GM21529 (cell line): ENCODE measurements at regions not wholly inside any gene's neighbourhood (a gene's known extent, or its start where the extent isn't known, plus 50 kb on each side); places are given as distances from the start of the nearest gene placed in this dataset.

Experiments
- ATAC-seq: cut with Tn5 transposase; IDR thresholded peaks from one replicate; pipeline ENCODE4 v1.9.1; 2021; ENCODE audit not compliant: unreplicated experiment

- no peak for ATAC-seq
Observed at GRCh38 chr2:193973781-193974180, 1683.2 kb upstream of the SLC39A10 start.

DNA sequence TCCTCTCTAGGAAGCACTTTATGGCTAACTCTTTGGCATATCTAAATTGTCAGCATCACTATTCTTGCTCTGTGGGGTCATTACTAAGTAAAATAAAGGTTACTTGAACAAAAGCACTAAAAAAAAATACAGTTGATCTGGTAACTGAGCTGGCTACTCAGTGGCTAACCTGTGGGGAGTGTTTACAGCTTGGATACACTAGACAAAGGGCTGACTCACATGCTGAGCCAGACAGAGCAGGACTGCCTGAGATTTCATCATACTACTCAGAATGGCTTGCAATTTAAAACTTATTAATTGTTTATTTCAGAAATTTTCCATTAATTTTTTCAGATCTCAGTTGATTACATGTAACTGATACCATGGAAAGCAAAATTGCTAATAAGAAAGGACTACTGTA lies 1690.4 kb upstream of the SLC39A10 start:
- ATAC-seq, result no peak

GRCh38 chr2:193965263-193965662 lies 1691.8 kb upstream of the SLC39A10 start:
- ATAC-seq, result no peak

GRCh38 chr2:193963472-193964119 lies 1693.4 kb upstream of the SLC39A10 start:
- ATAC-seq, result peak; percentile 80

GRCh38 chr2:193946806-193947205 lies 1710.2 kb upstream of the SLC39A10 start:
- ATAC-seq, result no peak

GRCh38 chr2:193943406-193943960 lies 1713.5 kb upstream of the SLC39A10 start:
- ATAC-seq, result no peak

GRCh38 chr2:193935114-193935513 lies 1721.9 kb upstream of the SLC39A10 start:
- ATAC-seq, result no peak

DNA sequence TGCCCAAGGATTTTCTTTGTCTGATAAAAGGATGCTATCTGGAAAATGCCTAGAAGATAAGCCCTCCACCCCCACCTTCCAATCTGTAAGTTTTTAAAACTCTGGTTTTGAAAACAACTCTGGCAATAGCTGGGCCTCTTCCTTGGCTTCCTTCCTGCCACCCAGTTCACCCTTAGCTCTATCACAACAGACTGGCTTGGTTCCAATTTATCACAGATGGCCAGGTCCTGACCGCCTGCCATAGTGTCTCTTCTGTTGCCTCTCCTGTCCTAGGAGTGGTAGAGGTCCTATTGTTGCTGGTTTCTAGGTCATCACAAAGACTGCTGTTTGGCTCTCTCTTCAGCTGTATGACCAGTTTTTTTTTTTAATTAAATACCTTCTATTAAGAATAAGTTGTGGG lies 1727.9 kb upstream of the SLC39A10 start:
- ATAC-seq, result no peak

DNA sequence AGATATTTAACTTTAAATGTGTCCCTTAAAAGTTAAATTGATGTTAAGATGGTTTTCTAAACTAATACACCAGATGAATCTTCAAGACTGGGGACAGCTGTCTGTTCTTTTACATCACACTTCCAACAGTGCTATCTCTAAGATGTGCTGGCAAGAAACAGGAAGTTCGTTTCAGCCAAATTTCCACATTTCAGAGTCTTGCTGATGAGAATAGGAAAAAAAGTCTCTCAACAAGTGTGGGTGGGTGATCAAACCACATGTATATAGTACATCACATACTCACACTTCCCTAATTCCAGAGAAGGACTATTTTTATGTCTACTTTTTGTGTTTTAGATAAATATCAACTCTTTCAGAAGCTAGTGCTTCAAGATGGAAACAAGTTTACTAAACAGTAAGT lies 1712.8 kb upstream of the TMEFF2 start:
- ATAC-seq, result no peak

DNA sequence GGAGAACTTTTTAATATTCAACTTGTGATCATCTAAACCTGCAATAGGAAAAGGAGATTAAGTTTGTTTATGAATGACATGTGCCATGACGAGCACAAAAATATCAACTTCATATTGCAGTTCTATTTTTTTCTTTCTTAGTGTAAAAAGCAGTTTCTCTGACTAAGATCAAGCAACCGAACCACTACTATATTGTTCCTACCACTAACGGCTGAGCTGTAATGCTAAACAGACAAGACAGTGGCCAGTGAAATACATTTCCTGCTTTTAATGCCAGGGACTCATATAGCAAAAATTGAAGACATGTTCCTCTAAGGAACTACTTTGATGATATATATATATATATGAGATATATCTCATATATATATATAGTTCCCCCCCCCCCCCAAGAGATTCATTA lies 1705.6 kb upstream of the TMEFF2 start:
- no peak for ATAC-seq

- no peak for ATAC-seq
Observed at GRCh38 chr2:193895226-193895625, 1700.5 kb upstream of the TMEFF2 start.

GRCh38 chr2:193894081-193894480 lies 1699.3 kb upstream of the TMEFF2 start:
- peak; percentile 37 for ATAC-seq

DNA sequence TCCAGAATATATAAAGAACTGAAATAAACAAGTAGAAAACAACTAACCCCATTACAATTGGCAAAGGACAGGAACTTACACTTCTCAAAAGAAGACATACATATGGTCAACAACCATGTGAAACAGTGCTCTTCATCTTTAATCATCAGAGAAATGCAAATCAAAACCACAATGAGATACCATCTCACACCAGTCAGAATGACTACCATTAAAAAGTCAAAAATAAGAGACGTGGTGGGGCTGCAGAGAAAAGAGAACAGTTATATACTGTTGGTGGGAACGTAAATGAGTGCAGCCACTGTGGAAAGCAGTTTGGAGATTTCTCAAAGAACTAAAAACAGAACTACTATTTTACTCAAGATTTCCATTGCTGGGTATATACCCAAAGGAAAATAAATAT lies 1696.3 kb upstream of the TMEFF2 start:
- no peak for ATAC-seq

DNA sequence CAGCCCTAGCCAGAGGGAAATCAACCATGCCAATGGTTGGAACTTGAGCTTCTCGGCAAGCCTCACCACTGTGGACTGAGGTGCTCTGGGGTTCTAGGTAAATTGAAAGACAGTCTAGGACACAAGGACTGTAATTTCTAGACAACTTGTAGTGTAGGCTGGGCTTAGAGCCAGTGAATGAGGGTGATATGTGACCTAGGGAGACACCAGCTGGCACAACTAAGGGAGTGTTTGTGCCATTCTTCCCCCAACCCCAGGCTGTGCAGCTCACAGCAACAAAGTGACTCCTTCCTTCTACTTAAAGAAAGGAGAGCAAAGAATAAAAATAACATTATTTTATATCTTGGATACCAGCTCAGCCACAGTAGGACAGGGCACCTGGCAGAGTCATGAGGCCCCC lies 1690.7 kb upstream of the TMEFF2 start:
- no peak for ATAC-seq

DNA sequence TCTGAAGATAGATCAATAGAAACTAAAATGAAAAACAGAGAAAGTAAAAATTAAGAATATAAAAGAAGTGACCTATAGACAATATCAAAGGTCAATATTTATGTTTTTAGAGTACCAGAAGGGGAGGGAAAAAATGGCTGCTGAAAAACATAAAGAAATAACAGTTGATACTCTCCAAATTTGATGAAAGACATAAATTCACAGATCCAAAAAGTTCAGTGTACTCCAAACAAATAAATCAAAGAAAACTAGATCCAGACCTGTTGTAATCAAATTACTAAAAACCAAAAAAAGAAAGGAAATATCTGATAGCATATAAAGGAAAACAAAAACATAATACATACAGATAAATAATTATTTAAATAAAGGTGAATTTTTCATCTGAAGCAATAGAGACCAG lies 1689.1 kb upstream of the TMEFF2 start:
- no peak for ATAC-seq

- ATAC-seq, result no peak
Observed at GRCh38 chr2:193876980-193877379, 1682.2 kb upstream of the TMEFF2 start.

DNA sequence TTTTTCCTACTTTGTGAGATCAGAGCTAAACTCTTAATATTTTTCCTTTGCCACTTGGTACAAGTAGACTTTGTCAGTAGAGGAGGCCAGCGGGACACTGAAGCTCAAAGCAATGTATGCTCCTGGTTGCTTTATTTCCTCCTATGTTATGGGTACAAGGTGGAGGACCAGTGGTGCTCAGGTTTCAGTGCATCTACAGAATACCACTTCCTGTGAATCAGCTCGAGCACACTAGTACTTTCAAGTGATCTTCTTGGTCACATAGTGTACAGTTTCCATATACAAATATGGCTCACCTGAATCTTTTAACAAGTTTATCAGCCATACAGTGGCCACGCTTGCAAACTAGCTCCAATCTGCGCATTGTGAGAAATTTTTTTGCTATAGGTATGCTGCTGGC lies 1674.8 kb upstream of the TMEFF2 start:
- no peak for ATAC-seq

DNA sequence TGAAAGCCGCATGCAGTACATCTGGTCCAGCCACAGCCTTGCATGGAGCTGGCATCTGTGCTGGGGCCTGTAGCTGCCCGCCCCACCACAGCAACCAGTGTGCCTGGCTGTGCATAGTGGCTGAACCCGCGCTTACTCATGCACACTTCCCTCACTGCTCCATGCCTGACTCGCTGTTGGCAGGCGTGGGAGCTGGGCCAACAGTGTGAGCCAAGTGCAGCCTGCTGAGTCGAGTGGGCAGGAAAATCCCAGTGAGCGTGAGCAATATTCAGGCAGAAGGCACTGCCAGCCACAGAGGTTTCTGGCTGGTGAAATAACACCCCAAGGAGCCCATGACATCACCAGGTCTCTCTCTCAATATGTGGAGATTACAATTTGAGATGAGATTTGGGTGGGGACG lies 1674.1 kb upstream of the TMEFF2 start:
- ATAC-seq, result no peak

GRCh38 chr2:193868132-193868531 lies 1673.4 kb upstream of the TMEFF2 start:
- no peak for ATAC-seq

DNA sequence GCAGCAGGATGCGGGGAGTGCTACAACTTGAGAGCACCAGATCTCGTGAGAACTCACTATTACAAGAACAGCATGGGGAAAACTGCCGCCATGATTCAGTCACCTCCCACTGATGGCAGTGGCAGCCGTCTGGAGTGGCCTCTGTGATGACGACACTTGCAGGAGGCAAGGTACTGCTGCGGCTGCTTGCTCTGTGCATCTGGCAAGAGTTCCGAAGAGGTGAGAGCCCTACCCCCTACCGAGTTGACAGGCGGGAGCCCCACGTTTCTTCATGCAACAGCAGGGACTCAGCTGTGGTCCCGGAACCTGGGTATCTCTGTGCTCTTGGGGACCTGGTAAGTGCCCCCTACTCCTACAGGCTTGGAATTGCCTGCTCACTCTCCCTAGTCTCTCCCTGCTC lies 1672.7 kb upstream of the TMEFF2 start:
- no peak for ATAC-seq

DNA sequence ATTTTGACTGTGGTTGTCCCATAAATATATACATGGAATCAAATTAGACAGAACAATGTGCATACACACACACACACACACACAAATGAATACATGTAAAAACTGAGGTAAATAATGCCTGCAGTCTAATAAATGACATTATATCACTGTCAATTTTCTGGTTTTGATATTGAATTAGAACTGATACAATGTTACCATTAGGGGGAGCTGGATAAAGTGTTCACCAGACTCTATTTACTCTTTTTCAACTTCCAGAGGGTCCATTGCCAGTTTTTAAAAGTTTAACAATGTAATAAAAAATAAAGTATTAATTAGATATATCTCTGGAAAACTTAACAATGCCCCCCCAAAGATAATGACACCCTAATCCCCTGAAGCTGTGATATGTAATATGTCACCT lies 1666.8 kb upstream of the TMEFF2 start:
- no peak for ATAC-seq

DNA sequence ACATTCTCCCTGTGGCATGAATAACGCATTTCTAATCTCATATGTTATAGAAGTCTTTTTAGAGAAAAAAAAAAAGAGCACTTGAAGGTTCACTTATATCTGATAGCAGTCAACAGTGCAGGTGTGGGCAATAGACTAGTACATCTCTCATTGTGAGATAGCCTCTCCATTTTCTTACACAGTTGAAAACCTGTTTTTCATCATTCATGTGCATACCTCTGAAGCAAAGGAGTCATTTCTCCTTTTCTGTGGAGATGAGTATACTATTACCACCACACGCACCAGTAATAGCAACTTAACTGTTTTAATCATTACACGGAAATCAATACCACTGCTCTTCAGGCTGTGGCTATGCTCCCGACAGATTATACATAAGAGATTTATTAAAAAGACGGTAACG lies 1653.3 kb upstream of the TMEFF2 start:
- no peak for ATAC-seq

DNA sequence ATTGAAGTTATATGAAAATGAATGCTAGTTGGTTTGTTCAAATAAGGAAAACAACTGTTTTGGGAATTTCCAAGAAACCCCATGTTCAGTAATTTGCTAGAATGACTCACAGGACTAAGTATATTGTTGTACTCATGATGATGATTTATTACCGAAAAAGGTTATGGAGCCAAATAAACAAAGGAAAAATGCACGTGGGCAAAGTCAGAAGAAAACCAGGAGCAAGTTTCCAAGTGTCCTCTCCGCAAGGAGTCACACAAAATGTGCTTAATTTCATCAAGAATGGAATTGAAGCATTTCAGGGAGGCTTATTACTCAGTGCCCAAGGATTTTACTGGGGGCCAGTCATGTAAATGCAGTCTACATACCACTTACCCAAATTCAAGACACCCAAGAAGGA lies 1652.4 kb upstream of the TMEFF2 start:
- ATAC-seq, result no peak
